ENCODE measurements at regions not wholly inside any gene's neighbourhood (a gene's known extent, or its start where the extent isn't known, plus 50 kb on each side); places are given as distances from the start of the nearest gene placed in this dataset.

DNA sequence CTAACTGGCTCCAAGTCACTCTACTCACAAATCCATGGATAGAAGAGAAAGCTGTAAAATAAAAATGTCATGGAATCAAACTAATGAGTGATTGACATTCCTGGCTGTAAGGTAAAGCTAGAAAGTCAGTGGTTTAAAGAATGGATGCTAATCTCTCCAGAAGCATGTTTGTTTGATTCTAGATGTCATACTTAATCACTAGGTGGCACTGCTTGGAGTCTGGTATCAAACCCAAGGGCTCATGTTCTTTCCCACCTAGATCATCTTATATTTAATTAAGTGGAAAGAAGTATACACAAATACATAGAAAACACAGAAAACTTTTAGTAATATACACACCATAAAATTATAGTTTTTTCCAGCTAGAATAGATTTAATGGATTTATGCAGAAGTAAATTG lies 2666.6 kb downstream of the PCDH7 start:
- Histone ChIP-seq H3K36me3 (ENCODE audit: control insufficient read depth, insufficient read depth, low read length) (no peaks in the 10 kb centered on the region), H3K4me3 (ENCODE audit: low read length) (no peak overlapping the region), H3K4me1 (ENCODE audit: control insufficient read depth, insufficient read depth, low read length) (no peaks in the 10 kb centered on the region), H3K27ac (ENCODE audit: low read length) (no peak overlapping the region), H3K27me3 (ENCODE audit: control insufficient read depth, insufficient read depth, low read length) (no peaks in the 10 kb centered on the region), H3K9me3 (ENCODE audit: control insufficient read depth, insufficient read depth, low read length) (no peaks in the 10 kb centered on the region)
- DNase-seq (ENCODE audit: low read depth, low spot score), result no peak

DNA sequence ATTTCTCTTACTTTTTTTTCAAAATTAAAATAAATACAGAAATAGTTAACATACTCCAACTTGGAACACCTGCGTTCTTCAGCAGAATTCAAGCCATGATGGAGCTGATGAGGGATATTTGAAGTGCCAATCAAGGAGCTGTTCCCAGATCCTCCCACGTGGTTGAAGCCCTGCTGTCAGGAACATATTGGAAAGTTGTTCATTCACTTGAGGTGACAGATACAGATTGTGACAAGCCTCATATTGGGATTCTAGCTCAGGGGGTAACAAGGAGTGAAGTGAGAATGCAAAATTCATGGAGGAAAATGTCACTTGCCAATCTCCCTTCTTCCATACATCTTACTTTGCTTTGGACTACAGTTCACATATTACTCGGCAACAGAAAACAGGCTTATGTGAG lies 2670.8 kb downstream of the PCDH7 start:
- no peaks in the 10 kb centered on the region for H3K9me3 ChIP-seq (ENCODE audit: control insufficient read depth, insufficient read depth, low read length)
- no peak overlapping the region for H3K4me3 ChIP-seq (ENCODE audit: low read length)
- H3K27me3 ChIP-seq (ENCODE audit: control insufficient read depth, insufficient read depth, low read length), result no peaks in the 10 kb centered on the region
- H3K4me1 ChIP-seq (ENCODE audit: control insufficient read depth, insufficient read depth, low read length), result no peaks in the 10 kb centered on the region
- H3K27ac ChIP-seq (ENCODE audit: low read length), result no peak overlapping the region
- no CpG with 5 or more reads among the region's 3 CpGs for WGBS (ENCODE audit: insufficient coverage, insufficient read length)
- DNase-seq (ENCODE audit: low read depth, low spot score), result no peak
- H3K36me3 ChIP-seq (ENCODE audit: control insufficient read depth, insufficient read depth, low read length), result no peaks in the 10 kb centered on the region

DNA sequence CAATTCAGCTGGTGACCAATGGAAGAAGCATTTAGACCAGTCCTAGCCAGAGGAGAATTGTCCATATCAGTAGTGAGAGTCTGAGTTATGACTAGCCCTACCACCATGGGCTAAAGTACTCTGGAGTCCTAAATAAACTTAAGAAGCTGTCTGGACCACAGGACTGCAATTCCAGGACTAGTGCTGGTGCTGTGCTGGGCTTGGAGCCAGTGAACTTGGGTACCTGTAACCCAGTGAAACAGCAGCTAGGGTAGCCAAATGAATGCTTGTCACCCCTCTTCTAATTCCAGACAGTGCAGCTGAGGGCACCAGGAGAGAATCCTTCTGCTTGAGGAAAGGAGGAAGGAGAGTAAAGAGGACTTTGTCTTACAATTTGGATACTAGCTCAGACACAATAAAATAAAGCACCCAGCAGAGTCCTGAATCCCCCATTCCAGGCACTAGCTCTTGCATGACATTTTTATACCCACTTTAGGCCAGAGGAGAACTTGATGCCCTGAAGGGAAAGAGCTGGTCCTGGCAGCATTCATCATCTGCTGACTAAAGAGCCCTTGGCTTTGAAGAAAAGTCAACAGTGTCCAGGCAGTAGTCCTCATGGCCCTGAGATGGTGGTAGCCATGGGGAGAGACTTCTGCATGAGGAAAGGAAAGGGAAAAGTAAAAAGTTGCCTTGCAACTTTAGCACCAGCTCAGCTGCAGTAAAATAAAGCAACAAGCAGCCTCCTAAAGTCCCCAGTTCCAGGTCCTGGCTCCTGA lies 2675.7 kb downstream of the PCDH7 start:
- Histone ChIP-seq H3K9me3 (ENCODE audit: control insufficient read depth, insufficient read depth, low read length) (no peaks in the 10 kb centered on the region), H3K36me3 (ENCODE audit: control insufficient read depth, insufficient read depth, low read length) (no peaks in the 10 kb centered on the region), H3K4me1 (ENCODE audit: control insufficient read depth, insufficient read depth, low read length) (no peaks in the 10 kb centered on the region; the same call in 1 of the 2 replicates), H3K4me3 (ENCODE audit: low read length) (no peak overlapping the region), H3K27ac (ENCODE audit: low read length) (no peak overlapping the region), H3K27me3 (ENCODE audit: control insufficient read depth, insufficient read depth, low read length) (no peaks in the 10 kb centered on the region)
- no peak for DNase-seq (ENCODE audit: low read depth, low spot score)

DNA sequence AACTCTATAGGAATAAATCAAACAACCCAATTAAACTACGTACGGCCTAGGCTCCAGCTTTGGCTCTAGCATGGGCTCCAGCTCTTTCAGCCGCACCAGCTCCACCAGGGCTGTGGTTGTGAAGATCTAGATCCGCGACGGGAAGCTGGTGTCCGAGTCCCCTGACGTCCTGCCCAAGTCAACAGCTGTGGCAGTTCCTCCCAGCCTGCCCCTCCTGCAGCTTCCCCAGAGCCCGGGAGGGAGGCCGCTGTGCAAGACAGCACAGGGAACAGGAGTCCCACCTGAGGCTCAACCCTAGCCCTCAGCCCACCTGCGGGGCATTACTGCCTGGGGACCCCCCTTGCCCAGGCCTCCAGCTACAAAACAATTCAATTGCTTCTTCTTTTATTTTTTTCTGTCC lies 2680.3 kb downstream of the PCDH7 start:
- Histone ChIP-seq H3K27ac (ENCODE audit: low read length) (no peak overlapping the region), H3K9me3 (ENCODE audit: control insufficient read depth, insufficient read depth, low read length) (no peaks in the 10 kb centered on the region), H3K4me1 (ENCODE audit: control insufficient read depth, insufficient read depth, low read length) (no peaks in the 10 kb centered on the region; the same call in 1 of the 2 replicates), H3K27me3 (ENCODE audit: control insufficient read depth, insufficient read depth, low read length) (no peaks in the 10 kb centered on the region), H3K36me3 (ENCODE audit: control insufficient read depth, insufficient read depth, low read length) (no peaks in the 10 kb centered on the region), H3K4me3 (ENCODE audit: low read length) (no peak overlapping the region)
- DNase-seq (ENCODE audit: low read depth, low spot score), result no peak
- WGBS (ENCODE audit: insufficient coverage, insufficient read length), result no CpG with 5 or more reads among the region's 11 CpGs

DNA sequence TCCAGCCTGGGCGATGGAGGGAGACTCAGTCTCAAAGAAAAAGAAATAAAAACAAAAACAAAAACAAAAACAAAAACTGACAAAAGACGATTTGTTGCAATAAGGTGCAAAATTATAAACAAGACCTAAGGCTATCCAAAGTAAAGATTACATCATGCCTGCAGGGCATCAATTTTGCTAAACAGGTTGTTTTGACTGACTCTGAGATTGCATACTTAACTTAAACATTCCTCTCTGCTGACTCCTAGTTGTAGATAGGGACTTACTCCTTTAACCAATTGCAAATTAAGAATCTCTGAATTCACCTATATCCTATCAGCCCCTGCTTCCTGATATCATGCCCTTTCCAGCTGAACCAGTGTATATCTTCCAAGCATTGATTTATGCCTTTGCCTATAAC lies 2687.3 kb downstream of the PCDH7 start:
- no peaks in the 10 kb centered on the region for H3K27me3 ChIP-seq (ENCODE audit: control insufficient read depth, insufficient read depth, low read length)
- no peak for DNase-seq (ENCODE audit: low read depth, low spot score)
- H3K36me3 ChIP-seq (ENCODE audit: control insufficient read depth, insufficient read depth, low read length), result no peaks in the 10 kb centered on the region
- no peaks in the 10 kb centered on the region for H3K4me1 ChIP-seq (ENCODE audit: control insufficient read depth, insufficient read depth, low read length)
- H3K9me3 ChIP-seq (ENCODE audit: control insufficient read depth, insufficient read depth, low read length), result no peaks in the 10 kb centered on the region
- no peak overlapping the region for H3K27ac ChIP-seq (ENCODE audit: low read length)
- no peak overlapping the region for H3K4me3 ChIP-seq (ENCODE audit: low read length)
- no CpG with 5 or more reads among the region's 2 CpGs for WGBS (ENCODE audit: insufficient coverage, insufficient read length)

DNA sequence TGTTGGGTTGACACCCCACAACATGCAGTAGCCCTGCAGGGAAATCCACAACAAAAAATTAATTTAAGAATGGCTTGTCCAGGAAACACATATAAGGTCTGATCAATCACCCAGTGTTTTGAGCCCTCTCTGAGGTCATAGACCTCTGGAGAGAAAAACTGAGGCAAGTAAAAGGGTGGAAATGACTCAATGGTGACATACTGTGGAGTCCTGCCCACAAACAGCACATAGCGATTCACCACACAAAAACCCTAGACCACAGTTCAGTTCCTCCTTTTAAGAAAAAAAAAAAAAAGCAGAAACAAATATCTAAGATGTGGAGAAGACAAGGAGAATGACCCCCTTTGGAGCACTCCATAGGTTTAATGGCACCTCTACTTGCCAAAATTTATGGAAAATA lies 2691.0 kb downstream of the PCDH7 start:
- no peak for DNase-seq (ENCODE audit: low read depth, low spot score)
- Histone ChIP-seq H3K4me3 (ENCODE audit: low read length) (no peak overlapping the region), H3K27ac (ENCODE audit: low read length) (no peak overlapping the region), H3K4me1 (ENCODE audit: control insufficient read depth, insufficient read depth, low read length) (no peaks in the 10 kb centered on the region), H3K9me3 (ENCODE audit: control insufficient read depth, insufficient read depth, low read length) (no peaks in the 10 kb centered on the region), H3K27me3 (ENCODE audit: control insufficient read depth, insufficient read depth, low read length) (no peaks in the 10 kb centered on the region), H3K36me3 (ENCODE audit: control insufficient read depth, insufficient read depth, low read length) (no peaks in the 10 kb centered on the region)
- no CpG with 5 or more reads among the region's 1 CpG for WGBS (ENCODE audit: insufficient coverage, insufficient read length)

DNA sequence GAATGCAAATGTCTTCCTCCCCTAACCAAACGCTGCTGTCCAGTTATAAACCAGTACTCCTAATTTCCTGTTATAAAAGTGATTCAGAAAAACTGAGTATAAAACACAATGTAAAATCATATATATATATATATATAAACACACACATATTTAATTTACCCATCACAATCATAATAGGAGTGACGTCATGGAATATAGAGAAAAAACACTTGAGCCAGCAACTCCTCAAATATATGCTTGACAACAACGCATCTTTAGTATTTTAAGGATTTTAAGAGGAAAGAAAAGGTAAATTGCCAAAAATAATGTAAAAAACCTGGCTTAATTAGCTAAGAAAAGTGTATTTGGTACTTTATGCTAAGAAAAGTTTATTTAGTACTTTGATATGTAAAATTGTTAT lies 2701.7 kb downstream of the PCDH7 start:
- no peaks in the 10 kb centered on the region for H3K27me3 ChIP-seq (ENCODE audit: control insufficient read depth, insufficient read depth, low read length)
- no peak for DNase-seq (ENCODE audit: low read depth, low spot score)
- H3K9me3 ChIP-seq (ENCODE audit: control insufficient read depth, insufficient read depth, low read length), result no peaks in the 10 kb centered on the region
- no peaks in the 10 kb centered on the region for H3K4me1 ChIP-seq (ENCODE audit: control insufficient read depth, insufficient read depth, low read length)
- no peak overlapping the region for H3K4me3 ChIP-seq (ENCODE audit: low read length)
- no peak overlapping the region for H3K27ac ChIP-seq (ENCODE audit: low read length)
- no CpG with 5 or more reads among the region's 3 CpGs for WGBS (ENCODE audit: insufficient coverage, insufficient read length)
- no peaks in the 10 kb centered on the region for H3K36me3 ChIP-seq (ENCODE audit: control insufficient read depth, insufficient read depth, low read length)

DNA sequence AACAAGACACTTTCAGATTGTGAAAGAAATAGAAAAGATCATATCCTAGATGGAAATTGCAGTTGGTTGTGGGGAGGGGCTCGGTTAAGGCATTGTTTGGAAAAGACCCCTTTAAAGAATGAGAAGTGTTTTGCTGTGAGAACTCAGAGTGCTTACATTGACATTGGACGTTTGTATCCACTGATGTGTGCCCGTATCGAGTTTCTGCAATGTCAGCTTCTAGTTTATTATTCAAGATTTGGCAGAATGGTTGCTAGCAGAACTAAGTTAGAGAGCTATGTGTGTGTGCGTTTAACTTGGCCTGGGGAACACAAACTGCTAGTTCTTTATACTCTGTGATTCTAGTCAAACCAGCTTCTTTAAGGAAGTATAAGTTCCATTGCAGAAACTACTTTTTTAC lies 2702.5 kb downstream of the PCDH7 start:
- Histone ChIP-seq H3K27ac (ENCODE audit: low read length) (no peak overlapping the region), H3K4me1 (ENCODE audit: control insufficient read depth, insufficient read depth, low read length) (no peaks in the 10 kb centered on the region), H3K4me3 (ENCODE audit: low read length) (no peak overlapping the region), H3K36me3 (ENCODE audit: control insufficient read depth, insufficient read depth, low read length) (no peaks in the 10 kb centered on the region), H3K27me3 (ENCODE audit: control insufficient read depth, insufficient read depth, low read length) (no peaks in the 10 kb centered on the region), H3K9me3 (ENCODE audit: control insufficient read depth, insufficient read depth, low read length) (no peaks in the 10 kb centered on the region)
- no peak for DNase-seq (ENCODE audit: low read depth, low spot score)
- no CpG with 5 or more reads among the region's 5 CpGs for WGBS (ENCODE audit: insufficient coverage, insufficient read length)

DNA sequence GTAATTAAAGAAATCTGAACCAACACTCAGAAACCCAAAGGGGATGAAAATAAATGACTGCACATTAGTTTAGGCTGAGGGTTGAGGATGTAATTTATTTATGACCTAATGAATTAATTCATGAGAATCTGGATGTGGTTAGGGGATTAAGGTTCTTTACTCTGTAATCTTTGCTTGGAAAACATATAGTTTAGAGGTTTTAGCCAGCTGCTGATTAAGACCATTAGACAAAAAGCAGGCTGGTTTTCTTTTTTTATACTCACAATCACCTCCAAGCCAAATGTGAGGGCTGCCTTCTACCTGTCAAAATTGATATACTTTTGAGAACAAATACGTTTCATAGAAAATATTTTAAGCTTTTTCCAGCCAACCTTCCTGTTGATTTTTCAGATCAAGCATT lies 2705.8 kb downstream of the PCDH7 start:
- Histone ChIP-seq H3K4me3 (ENCODE audit: low read length) (no peak overlapping the region), H3K27ac (ENCODE audit: low read length) (no peak overlapping the region), H3K4me1 (ENCODE audit: control insufficient read depth, insufficient read depth, low read length) (no peaks in the 10 kb centered on the region), H3K9me3 (ENCODE audit: control insufficient read depth, insufficient read depth, low read length) (no peaks in the 10 kb centered on the region), H3K36me3 (ENCODE audit: control insufficient read depth, insufficient read depth, low read length) (no peaks in the 10 kb centered on the region), H3K27me3 (ENCODE audit: control insufficient read depth, insufficient read depth, low read length) (no peaks in the 10 kb centered on the region)
- no CpG with 5 or more reads among the region's 1 CpG for WGBS (ENCODE audit: insufficient coverage, insufficient read length)
- no peak for DNase-seq (ENCODE audit: low read depth, low spot score)

DNA sequence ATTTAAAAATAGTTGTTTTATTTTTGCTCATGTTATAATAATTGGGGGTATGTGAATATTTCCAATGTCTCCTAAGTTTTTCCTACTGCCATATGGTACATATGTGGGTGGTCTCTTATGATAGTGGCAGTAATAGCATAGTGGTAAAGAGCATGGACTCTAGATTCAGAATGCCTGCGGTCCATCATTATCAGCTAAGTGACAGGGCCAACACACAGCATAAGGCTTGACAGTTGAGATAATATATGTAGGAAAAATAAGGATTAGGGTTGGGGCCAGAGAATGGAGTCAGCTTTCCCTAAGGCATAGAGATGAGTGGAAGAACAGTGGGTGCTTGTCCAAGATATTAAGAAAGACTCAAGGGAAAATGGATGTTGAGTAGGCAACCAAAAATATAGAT lies 2707.5 kb downstream of the PCDH7 start:
- Histone ChIP-seq H3K4me3 (ENCODE audit: low read length) (no peak overlapping the region), H3K27ac (ENCODE audit: low read length) (no peak overlapping the region), H3K27me3 (ENCODE audit: control insufficient read depth, insufficient read depth, low read length) (no peaks in the 10 kb centered on the region), H3K9me3 (ENCODE audit: control insufficient read depth, insufficient read depth, low read length) (no peaks in the 10 kb centered on the region), H3K4me1 (ENCODE audit: control insufficient read depth, insufficient read depth, low read length) (no peaks in the 10 kb centered on the region), H3K36me3 (ENCODE audit: control insufficient read depth, insufficient read depth, low read length) (no peaks in the 10 kb centered on the region)
- WGBS (ENCODE audit: insufficient coverage, insufficient read length), result no CpG with 5 or more reads among the region's 1 CpG
- DNase-seq (ENCODE audit: low read depth, low spot score), result no peak

DNA sequence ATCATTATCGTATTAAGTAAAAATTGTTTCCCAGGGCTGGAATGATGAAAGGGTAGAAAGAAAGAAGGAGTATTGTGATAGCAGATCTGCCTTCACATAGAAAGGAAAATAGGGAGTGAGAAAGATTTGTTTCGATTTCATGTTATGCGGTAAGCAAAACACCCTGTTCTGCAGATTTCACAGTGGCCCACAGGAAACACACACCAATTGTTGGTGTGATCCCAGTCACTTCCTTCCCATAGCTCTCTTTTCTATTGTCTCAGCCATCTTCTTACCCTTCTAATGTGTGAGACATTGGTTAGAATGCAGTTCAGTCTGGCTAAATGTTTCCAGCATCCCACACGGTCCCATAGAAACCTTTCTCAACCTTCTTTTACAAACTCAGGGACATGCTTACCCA lies 2709.8 kb downstream of the PCDH7 start:
- Histone ChIP-seq H3K4me1 (ENCODE audit: control insufficient read depth, insufficient read depth, low read length) (no peaks in the 10 kb centered on the region), H3K36me3 (ENCODE audit: control insufficient read depth, insufficient read depth, low read length) (no peaks in the 10 kb centered on the region), H3K9me3 (ENCODE audit: control insufficient read depth, insufficient read depth, low read length) (no peaks in the 10 kb centered on the region), H3K27me3 (ENCODE audit: control insufficient read depth, insufficient read depth, low read length) (no peaks in the 10 kb centered on the region), H3K4me3 (ENCODE audit: low read length) (no peak overlapping the region), H3K27ac (ENCODE audit: low read length) (no peak overlapping the region)
- WGBS (ENCODE audit: insufficient coverage, insufficient read length), result no CpG with 5 or more reads among the region's 4 CpGs
- no peak for DNase-seq (ENCODE audit: low read depth, low spot score)

All from iPS DF 6.9 (cell line).